Mucosa of rectum (tissue), 2 donors: ENCODE measurements at regions not wholly inside any gene's neighbourhood (a gene's known extent, or its start where the extent isn't known, plus 50 kb on each side); places are given as distances from the start of the nearest gene placed in this dataset.

Experiments
- H3K27ac ChIP-seq, 2 donors: one replicate each; pipeline ENCODE4 v1.7.0; 2013; ENCODE audit warnings: inconsistent platforms in 2 of 2, low read depth in 2 of 2, low read length in 2 of 2
- H3K27me3 ChIP-seq, 2 donors: one replicate each; pipeline ENCODE4 v1.7.0; 2013; ENCODE audit warnings: low read length in 2 of 2; ENCODE audit not compliant: control insufficient read depth in 2 of 2, insufficient read depth in 2 of 2
- H3K36me3 ChIP-seq, 2 donors: one replicate each; pipeline ENCODE4 v1.7.0; 2013; ENCODE audit warnings: low read length in 2 of 2; ENCODE audit not compliant: control insufficient read depth in 2 of 2, insufficient read depth in 2 of 2
- H3K4me1 ChIP-seq, 2 donors: one replicate each; pipeline ENCODE4 v1.7.0; 2013; ENCODE audit warnings: low read length in 2 of 2, mild to moderate bottlenecking in 1 of 2; ENCODE audit not compliant: control insufficient read depth in 2 of 2, insufficient read depth in 2 of 2
- H3K4me3 ChIP-seq, 2 donors: one replicate each; pipeline ENCODE4 v1.7.0; 2013; ENCODE audit warnings: low read length in 2 of 2
- H3K9ac ChIP-seq, 2 donors: one replicate each; pipeline ENCODE4 v1.7.0; 2013; ENCODE audit warnings: low read length in 2 of 2, low read depth in 1 of 2, mild to moderate bottlenecking in 1 of 2
- H3K9me3 ChIP-seq, 2 donors: one replicate each; pipeline ENCODE4 v1.7.0; 2013; ENCODE audit warnings: low read length in 2 of 2; ENCODE audit not compliant: control insufficient read depth in 2 of 2
- donor health status: healthy.
- donor health status: Normal muscosa, but diverticular disease.

GRCh38 chr7:13416544-13416943, 572.9 kb downstream of the ETV1 start:
- Histone ChIP-seq H3K36me3 (no peaks in the 10 kb centered on the region), H3K4me3 (no peak overlapping the region), H3K9me3 (peaks cover under 1 to 3% of the 10 kb centered on the region in 2 donors), H3K27me3 (no peaks in the 10 kb centered on the region), H3K4me1 (no peaks in the 10 kb centered on the region), H3K9ac (no peak overlapping the region), H3K27ac (no peak overlapping the region)

GRCh38 chr7:13420726-13421125, 568.7 kb downstream of the ETV1 start:
- Histone ChIP-seq H3K4me1 (no peaks in the 10 kb centered on the region), H3K27me3 (no peaks in the 10 kb centered on the region), H3K9me3 (peaks cover 2 to 3% of the 10 kb centered on the region in 2 donors), H3K36me3 (no peaks in the 10 kb centered on the region), H3K9ac (no peak overlapping the region), H3K4me3 (no peak overlapping the region), H3K27ac (no peak overlapping the region)

- Histone ChIP-seq H3K36me3 (no peaks in the 10 kb centered on the region), H3K4me3 (no peak overlapping the region), H3K27ac (no peak overlapping the region), H3K4me1 (no peaks in the 10 kb centered on the region), H3K27me3 (no peaks in the 10 kb centered on the region), H3K9me3 (peaks cover 2 to 3% of the 10 kb centered on the region in 2 donors), H3K9ac (no peak overlapping the region)
Measured at GRCh38 chr7:13421776-13422175, 567.7 kb downstream of the ETV1 start.

GRCh38 chr7:13433946-13434345, 555.5 kb downstream of the ETV1 start:
- Histone ChIP-seq H3K9ac (no peak overlapping the region), H3K27me3 (no peaks in the 10 kb centered on the region), H3K36me3 (no peaks in the 10 kb centered on the region), H3K4me3 (no peak overlapping the region), H3K4me1 (no peaks in the 10 kb centered on the region), H3K9me3 (no peaks in the 10 kb centered on the region), H3K27ac (no peak overlapping the region)

GRCh38 chr7:13442226-13442625, 547.2 kb downstream of the ETV1 start:
- Histone ChIP-seq H3K36me3 (no peaks in the 10 kb centered on the region), H3K9me3 (no peaks in the 10 kb centered on the region), H3K4me3 (no peak overlapping the region), H3K27ac (no peak overlapping the region), H3K9ac (no peak overlapping the region), H3K4me1 (no peaks in the 10 kb centered on the region), H3K27me3 (no peaks in the 10 kb centered on the region)

- Histone ChIP-seq H3K4me3 (no peak overlapping the region), H3K27me3 (no peaks in the 10 kb centered on the region), H3K36me3 (no peaks in the 10 kb centered on the region), H3K9ac (no peak overlapping the region), H3K27ac (no peak overlapping the region), H3K4me1 (no peaks in the 10 kb centered on the region), H3K9me3 (no peaks in the 10 kb centered on the region)
Measured at GRCh38 chr7:13447637-13448036, 541.8 kb downstream of the ETV1 start.

GRCh38 chr7:13448243-13448642, 541.2 kb downstream of the ETV1 start:
- no peak overlapping the region for H3K27ac ChIP-seq
- no peaks in the 10 kb centered on the region for H3K4me1 ChIP-seq
- H3K9ac ChIP-seq: no peak overlapping the region
- H3K4me3 ChIP-seq: no peak overlapping the region
- H3K9me3 ChIP-seq: no peaks in the 10 kb centered on the region
- no peaks in the 10 kb centered on the region for H3K36me3 ChIP-seq
- H3K27me3 ChIP-seq: no peaks in the 10 kb centered on the region

GRCh38 chr7:13449460-13449859, 540.0 kb downstream of the ETV1 start:
- Histone ChIP-seq H3K9me3 (no peaks in the 10 kb centered on the region), H3K9ac (no peak overlapping the region), H3K27me3 (no peaks in the 10 kb centered on the region), H3K36me3 (no peaks in the 10 kb centered on the region), H3K4me3 (no peak overlapping the region), H3K27ac (no peak overlapping the region), H3K4me1 (no peaks in the 10 kb centered on the region)

GRCh38 chr7:13454916-13455592, 534.4 kb downstream of the ETV1 start:
- Histone ChIP-seq H3K4me3 (no peak overlapping the region), H3K36me3 (no peaks in the 10 kb centered on the region), H3K27ac (no peak overlapping the region), H3K4me1 (no peaks in the 10 kb centered on the region), H3K9me3 (no peaks in the 10 kb centered on the region), H3K9ac (no peak overlapping the region), H3K27me3 (no peaks in the 10 kb centered on the region)

- H3K9ac ChIP-seq: no peak overlapping the region
- no peak overlapping the region for H3K4me3 ChIP-seq
- H3K27ac ChIP-seq: no peak overlapping the region
- H3K36me3 ChIP-seq: no peaks in the 10 kb centered on the region
- H3K27me3 ChIP-seq: no peaks in the 10 kb centered on the region
- H3K9me3 ChIP-seq: no peaks in the 10 kb centered on the region
- H3K4me1 ChIP-seq: no peaks in the 10 kb centered on the region
Measured at GRCh38 chr7:13457790-13458189, 531.7 kb downstream of the ETV1 start.
